HCT116 (cell line): ENCODE measurements at regions not wholly inside any gene's neighbourhood (a gene's known extent, or its start where the extent isn't known, plus 50 kb on each side); places are given as distances from the start of the nearest gene placed in this dataset.

ENCODE experiments used
- ATAC-seq: fragments of 200-7000 bp; cut with Tn5 transposase; 2 replicates; pipeline ENCODE4 v1.9.1; 2020; ENCODE audit warnings: mild to moderate bottlenecking, moderate library complexity
- BruUV-seq: library from RNA; stranded (reverse); fragments of 400-500 nt; replicated peaks from 2 replicates; lab custom pipeline; 2021; lab: Mats Ljungman, UMichigan
- CTCF ChIA-PET: fragments of 300-600 bp; sonication (Branson Sonifier 250); formaldehyde crosslinking; loops from one replicate; lab custom pipeline; 2021; ENCODE audit warnings: antibody characterized with exemption; lab: Charles Lee
- POLR2A ChIA-PET: fragments of 300-600, 350-600 bp; sonication (Branson Sonifier 250); formaldehyde crosslinking; loops from one replicate; lab custom pipeline; 2021; ENCODE audit warnings: antibody characterized with exemption; lab: Charles Lee
- RAD21 ChIA-PET, 2 experiments: fragments of 300-600 bp; sonication (Branson Sonifier 250); formaldehyde crosslinking; loops; one replicate each; lab custom pipeline; 2023; ENCODE audit warnings: low total read pairs in 2 of 2; ENCODE audit not compliant: uncharacterized antibody in 2 of 2, unreplicated experiment in 2 of 2, low non-redundant PET in 1 of 2; lab: Charles Lee
- DNase-seq: peaks from one replicate; pipeline ENCODE4 v3.0.0-alpha.2; 2010; ENCODE audit warnings: low read depth, low spot score
- H2AFZ ChIP-seq: fragments of 200-600 bp; shearing (Covaris generic), sonication (generic); 2 replicates; pipeline ENCODE4 v1.6.1; 2017; ENCODE audit warnings: low read depth, mixed run types, mixed read lengths, antibody characterized with exemption, low read length; ENCODE audit not compliant: poor library complexity, severe bottlenecking
- H3K27ac ChIP-seq: 2 replicates; pipeline ENCODE4 v1.5.1; 2012; ENCODE audit warnings: low read depth, low read length
- H3K27me3 ChIP-seq: fragments of 200-600 bp; sonication (generic); 2 replicates; pipeline ENCODE4 v1.6.1; 2016; ENCODE audit warnings: mixed run types, low read length, mixed read lengths; ENCODE audit not compliant: insufficient read depth
- H3K36me3 ChIP-seq, 2 experiments: fragments of 200-500 bp in 1 of 2; fragments of 200-600 bp in 1 of 2; sonication (Bioruptor generic) in 1 of 2; sonication (generic) in 1 of 2; 2 replicates each; pipeline versions ENCODE4 v1.5.1 to v1.6.1; 2014 to 2016; ENCODE audit warnings: low read length in 2 of 2, inconsistent platforms in 1 of 2, mixed read lengths in 1 of 2, mixed run types in 1 of 2; ENCODE audit not compliant: insufficient read depth in 2 of 2, control insufficient read depth in 1 of 2
- H3K4me1 ChIP-seq, 2 experiments: fragments of 200-600 bp in 1 of 2; sonication (generic) in 1 of 2; 2 replicates each; pipeline versions ENCODE4 v1.5.1 to v1.6.1; 2012 to 2017; ENCODE audit warnings: low read length in 2 of 2, inconsistent platforms in 1 of 2, mild to moderate bottlenecking in 1 of 2, mixed read lengths in 1 of 2, mixed run types in 1 of 2, moderate library complexity in 1 of 2; ENCODE audit not compliant: insufficient read depth in 2 of 2, control insufficient read depth in 1 of 2
- H3K4me2 ChIP-seq: fragments of 200-600 bp; sonication (generic); 2 replicates; pipeline ENCODE4 v1.6.1; 2017; ENCODE audit warnings: mixed run types, low read length, mixed read lengths
- H3K4me3 ChIP-seq, 2 experiments: fragments of 200-600 bp in 1 of 2; sonication (generic) in 1 of 2; replicated peaks in 1 of 2; 2 replicates each; pipeline ENCODE4 v1.5.1; 2011 to 2016; ENCODE audit warnings: low read length in 2 of 2, control low read depth in 1 of 2, low read depth in 1 of 2, mild to moderate bottlenecking in 1 of 2, mixed read lengths in 1 of 2, mixed run types in 1 of 2
- H3K79me2 ChIP-seq: fragments of 200-600 bp; sonication (generic); 2 replicates; pipeline ENCODE4 v1.6.1; 2017; ENCODE audit warnings: mild to moderate bottlenecking, mixed run types, low read length, moderate library complexity, mixed read lengths; ENCODE audit not compliant: insufficient read depth
- H3K9ac ChIP-seq: fragments of 200-600 bp; sonication (generic); 2 replicates; pipeline ENCODE4 v1.6.1; 2016; ENCODE audit warnings: low read length, mixed read lengths
- H3K9me2 ChIP-seq: fragments of 200-600 bp; sonication (generic), shearing (Covaris generic); 2 replicates; pipeline ENCODE4 v1.6.1; 2017; ENCODE audit warnings: mixed run types, mild to moderate bottlenecking, moderate library complexity; ENCODE audit not compliant: insufficient read depth
- H3K9me3 ChIP-seq, 2 experiments: fragments of 200-500 bp in 1 of 2; fragments of 200-600 bp in 1 of 2; sonication (Bioruptor generic) in 1 of 2; sonication (generic) in 1 of 2; 2 replicates each; pipeline ENCODE4 v1.6.1; 2014 to 2017; ENCODE audit warnings: low read length in 2 of 2, mixed read lengths in 2 of 2, inconsistent platforms in 1 of 2, low read depth in 1 of 2, mild to moderate bottlenecking in 1 of 2, mixed run types in 1 of 2, moderate library complexity in 1 of 2; ENCODE audit not compliant: control insufficient read depth in 1 of 2, insufficient read depth in 1 of 2
- H4K20me1 ChIP-seq: fragments of 200-600 bp; sonication (generic), shearing (Covaris generic); 2 replicates; pipeline ENCODE4 v1.6.1; 2017; ENCODE audit warnings: mixed run types, mild to moderate bottlenecking, moderate library complexity; ENCODE audit not compliant: insufficient read depth
- CEBPB ChIP-seq: IDR thresholded peaks from 2 replicates; pipeline ENCODE4 v1.6.1; 2012; ENCODE audit warnings: low read depth
- EGR1 ChIP-seq: IDR thresholded peaks from 2 replicates; pipeline ENCODE4 v1.6.1; 2012; ENCODE audit warnings: low read depth
- ELF1 ChIP-seq: IDR thresholded peaks from 2 replicates; pipeline ENCODE4 v1.6.1; 2012; ENCODE audit warnings: low read depth, borderline replicate concordance
- EZH2 ChIP-seq: fragments of 200-600 bp; sonication (generic); IDR thresholded peaks from 2 replicates; pipeline ENCODE4 v1.6.1; 2017; ENCODE audit warnings: antibody characterized with exemption, mixed run types
- EZH2phosphoT487 ChIP-seq: fragments of 200-600 bp; IDR thresholded peaks from 2 replicates; pipeline ENCODE4 v1.6.1; 2018; ENCODE audit warnings: antibody characterized with exemption, borderline replicate concordance
- JUND ChIP-seq: IDR thresholded peaks from 2 replicates; pipeline ENCODE4 v1.6.1; 2012
- MAX ChIP-seq: IDR thresholded peaks from 2 replicates; pipeline ENCODE4 v1.6.1; 2012
- POLR2AphosphoS5 ChIP-seq: IDR thresholded peaks from 2 replicates; pipeline ENCODE4 v1.6.1; 2011; ENCODE audit warnings: mild to moderate bottlenecking, low read depth, low read length, moderate library complexity
- RAD21 ChIP-seq: IDR thresholded peaks from 2 replicates; pipeline ENCODE4 v1.6.1; 2012; ENCODE audit warnings: low read depth, mild to moderate bottlenecking
- REST ChIP-seq: IDR thresholded peaks from 2 replicates; pipeline ENCODE4 v1.6.1; 2012; ENCODE audit warnings: low read depth
- SP1 ChIP-seq: IDR thresholded peaks from 2 replicates; pipeline ENCODE4 v1.6.1; 2012; ENCODE audit warnings: low read depth
- TCF7L2 ChIP-seq: IDR thresholded peaks from 2 replicates; pipeline ENCODE4 v1.7.0; 2011; ENCODE audit warnings: borderline replicate concordance, inconsistent platforms; ENCODE audit not compliant: insufficient read depth, insufficient read length; ENCODE audit errors: extremely low read depth
- YY1 ChIP-seq: IDR thresholded peaks from 2 replicates; pipeline ENCODE4 v1.6.1; 2011; ENCODE audit warnings: low read length, low read depth, moderate library complexity, mild to moderate bottlenecking; ENCODE audit not compliant: insufficient replicate concordance; ENCODE audit errors: extremely low read depth
- ZBTB33 ChIP-seq: IDR thresholded peaks from 2 replicates; pipeline ENCODE4 v1.6.1; 2011; ENCODE audit warnings: mild to moderate bottlenecking, low read length, moderate library complexity; ENCODE audit not compliant: insufficient replicate concordance; ENCODE audit errors: extremely low read depth
- ZFX ChIP-seq: fragments of 450-650 bp; IDR thresholded peaks from 2 replicates; pipeline ENCODE4 v1.6.1; 2017
- intact Hi-C: fragments of 100-400 bp; cut with micrococcal nuclease; formaldehyde crosslinking; loops from 2 replicates; pipeline ENCODE4 v1.10.0; 2022
- TF ChIP-seq, protein P1 (sequence below), 3 experiments: fragments of 200-600 bp in 1 of 3; sonication (generic) in 1 of 3; IDR thresholded peaks in 2 of 3; conservative IDR thresholded peaks in 1 of 3; 2 replicates each; pipeline ENCODE4 v1.5.1; 2012 to 2017; ENCODE audit warnings: low read depth in 2 of 3, low read length in 2 of 3, antibody characterized with exemption in 1 of 3, borderline replicate concordance in 1 of 3, control low read depth in 1 of 3, mild to moderate bottlenecking in 1 of 3, mixed read lengths in 1 of 3, mixed run types in 1 of 3, moderate library complexity in 1 of 3; ENCODE audit not compliant: insufficient read depth in 1 of 3
- TF ChIP-seq, protein P2 (sequence below): IDR thresholded peaks from 2 replicates; pipeline ENCODE4 v1.6.1; 2012

DNA sequence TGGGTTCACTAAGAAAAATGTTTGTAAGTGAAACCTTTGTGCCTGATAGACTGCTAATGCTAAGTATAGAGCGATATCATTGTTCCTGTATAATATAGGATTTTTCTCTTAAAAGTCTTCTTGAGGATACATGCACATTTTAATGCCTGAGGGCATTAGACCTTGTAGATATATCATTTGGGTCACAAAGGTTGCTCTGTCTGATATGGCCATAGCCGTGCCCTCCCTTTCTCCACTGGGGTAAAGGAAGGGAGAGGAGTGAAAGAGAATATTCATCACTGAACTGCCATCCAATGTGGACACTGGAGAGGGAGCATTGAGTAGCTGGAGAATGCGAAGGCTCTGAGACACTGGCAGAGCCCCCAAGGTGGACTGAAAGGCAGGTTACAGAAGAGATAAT, 442.2 kb upstream of the SPTLC3 start:
- Histone ChIP-seq H3K79me2 (no peaks in the 10 kb centered on the region), H3K4me2 (no peak overlapping the region), H3K4me3 (no peak overlapping the region), H2AFZ (no peak overlapping the region), H3K4me1 (no peaks in the 10 kb centered on the region), H4K20me1 (no peaks in the 10 kb centered on the region), H3K9me2 (no peaks in the 10 kb centered on the region), H3K9me3 (peaks cover 0 to 4% of the 10 kb centered on the region in 2 experiments; a peak in 2 of 4 replicates), H3K9ac (no peak overlapping the region), H3K27me3 (no peaks in the 10 kb centered on the region), H3K36me3 (no peaks in the 10 kb centered on the region), H3K27ac (no peak overlapping the region)
- no TSS peak for BruUV-seq
- ChIA-PET RAD21 (no interaction called here), POLR2A (no interaction called here), CTCF (no interaction called here)
- TF ChIP-seq, protein P1, sequence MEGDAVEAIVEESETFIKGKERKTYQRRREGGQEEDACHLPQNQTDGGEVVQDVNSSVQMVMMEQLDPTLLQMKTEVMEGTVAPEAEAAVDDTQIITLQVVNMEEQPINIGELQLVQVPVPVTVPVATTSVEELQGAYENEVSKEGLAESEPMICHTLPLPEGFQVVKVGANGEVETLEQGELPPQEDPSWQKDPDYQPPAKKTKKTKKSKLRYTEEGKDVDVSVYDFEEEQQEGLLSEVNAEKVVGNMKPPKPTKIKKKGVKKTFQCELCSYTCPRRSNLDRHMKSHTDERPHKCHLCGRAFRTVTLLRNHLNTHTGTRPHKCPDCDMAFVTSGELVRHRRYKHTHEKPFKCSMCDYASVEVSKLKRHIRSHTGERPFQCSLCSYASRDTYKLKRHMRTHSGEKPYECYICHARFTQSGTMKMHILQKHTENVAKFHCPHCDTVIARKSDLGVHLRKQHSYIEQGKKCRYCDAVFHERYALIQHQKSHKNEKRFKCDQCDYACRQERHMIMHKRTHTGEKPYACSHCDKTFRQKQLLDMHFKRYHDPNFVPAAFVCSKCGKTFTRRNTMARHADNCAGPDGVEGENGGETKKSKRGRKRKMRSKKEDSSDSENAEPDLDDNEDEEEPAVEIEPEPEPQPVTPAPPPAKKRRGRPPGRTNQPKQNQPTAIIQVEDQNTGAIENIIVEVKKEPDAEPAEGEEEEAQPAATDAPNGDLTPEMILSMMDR (IDR thresholded peaks at IDR 0.05 in 2 of 3, conservative IDR thresholded peaks at IDR 0.05 in 1 of 3; ENCODE audit: borderline replicate concordance in 1 of 3, insufficient read depth in 1 of 3, low read depth in 2 of 3, low read length in 2 of 3), result no peak
- TF ChIP-seq EGR1, result no peak
- no peak for TF ChIP-seq REST
- no peak for TF ChIP-seq RAD21
- TF ChIP-seq TCF7L2, result no peak
- TF ChIP-seq POLR2AphosphoS5, result no peak
- no peak for TF ChIP-seq SP1
- no peak for TF ChIP-seq YY1
- TF ChIP-seq ELF1, result no peak
- TF ChIP-seq, protein P2, sequence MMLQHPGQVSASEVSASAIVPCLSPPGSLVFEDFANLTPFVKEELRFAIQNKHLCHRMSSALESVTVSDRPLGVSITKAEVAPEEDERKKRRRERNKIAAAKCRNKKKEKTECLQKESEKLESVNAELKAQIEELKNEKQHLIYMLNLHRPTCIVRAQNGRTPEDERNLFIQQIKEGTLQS, result no peak
- TF ChIP-seq EZH2, result no peak
- no peak for TF ChIP-seq ZBTB33
- no peak for TF ChIP-seq MAX
- TF ChIP-seq CEBPB, result no peak
- no peak for TF ChIP-seq EZH2phosphoT487
- TF ChIP-seq JUND, result no peak
- no peak for TF ChIP-seq ZFX
- ATAC-seq, result no peak
- intact Hi-C loops, result no loop called here
- no peak for DNase-seq
